GM12865 (cell line): ENCODE measurements at regions not wholly inside any gene's neighbourhood (a gene's known extent, or its start where the extent isn't known, plus 50 kb on each side); places are given as distances from the start of the nearest gene placed in this dataset.

Source experiments
- DNase-seq: peaks from one replicate; pipeline ENCODE4 v3.0.0; 2010; ENCODE audit warnings: low read depth
- H3K4me3 ChIP-seq: 2 replicates; pipeline ENCODE4 v1.5.1; 2011; ENCODE audit warnings: mild to moderate bottlenecking, low read depth, low read length, control low read depth
- CTCF ChIP-seq: IDR thresholded peaks from 2 replicates; pipeline ENCODE4 v1.5.1; 2011; ENCODE audit warnings: low read length, control low read depth, low read depth, inconsistent platforms; ENCODE audit not compliant: insufficient read depth; ENCODE audit errors: missing control alignments

- TF ChIP-seq CTCF: no peak
- DNase-seq: no peak
- H3K4me3 ChIP-seq: no peak overlapping the region
These were observed 50.9 kb upstream of the OSTN start for GRCh38 chr3:191148131-191148530.

GRCh38 chr3:191143224-191143623 lies 55.8 kb upstream of the OSTN start:
- H3K4me3 ChIP-seq: no peak overlapping the region
- TF ChIP-seq CTCF: no peak
- DNase-seq: no peak

GRCh38 chr3:191141728-191142127 lies 57.3 kb upstream of the OSTN start:
- no peak overlapping the region for H3K4me3 ChIP-seq
- DNase-seq: no peak
- TF ChIP-seq CTCF: no peak

- H3K4me3 ChIP-seq: no peak overlapping the region
- TF ChIP-seq CTCF: no peak
- peak; percentile 70 for DNase-seq
These were observed 59.3 kb upstream of the OSTN start for GRCh38 chr3:191139736-191140135.

GRCh38 chr3:191138937-191139336 lies 60.1 kb upstream of the OSTN start:
- no peak for DNase-seq
- TF ChIP-seq CTCF: no peak
- H3K4me3 ChIP-seq: no peak overlapping the region

- DNase-seq: peak; percentile 14
- no peak for TF ChIP-seq CTCF
These were observed 61.3 kb upstream of the OSTN start for GRCh38 chr3:191137708-191138107.

GRCh38 chr3:191136347-191136746 lies 62.7 kb upstream of the OSTN start:
- H3K4me3 ChIP-seq: no peak overlapping the region
- TF ChIP-seq CTCF: peak; percentile 27
- DNase-seq: peak; percentile 44

More at GRCh38 chr3:191137708-191138107, 61.3 kb upstream of the OSTN start:
- H3K4me3 ChIP-seq: no peak overlapping the region
